GM23338 (cell line): ENCODE measurements at regions not wholly inside any gene's neighbourhood (a gene's known extent, or its start where the extent isn't known, plus 50 kb on each side); places are given as distances from the start of the nearest gene placed in this dataset.

ENCODE experiments used
- ATAC-seq: fragments of 200-7000 bp; cut with Tn5 transposase; 3 replicates; pipeline ENCODE4 v1.9.1; 2020
- DNase-seq: peaks from one replicate; pipeline ENCODE4 v3.0.0-alpha.2; 2015; ENCODE audit warnings: low spot score
- H2AFZ ChIP-seq: fragments of 200-600 bp; sonication (generic); 2 replicates; pipeline ENCODE4 v1.8.0; 2016; ENCODE audit warnings: antibody characterized with exemption, mild to moderate bottlenecking, moderate library complexity
- H3F3A ChIP-seq: fragments of 200-600 bp; sonication (generic); replicated peaks from 2 replicates; pipeline ENCODE4 v1.8.0; 2017; ENCODE audit warnings: antibody characterized with exemption, mixed run types, low read depth
- H3K27ac ChIP-seq: fragments of 200-600 bp; sonication (generic); 2 replicates; pipeline ENCODE4 v1.6.1; 2016; ENCODE audit warnings: low read depth
- H3K27me3 ChIP-seq: fragments of 200-600 bp; sonication (generic); 2 replicates; pipeline ENCODE4 v1.8.0; 2016; ENCODE audit warnings: mild to moderate bottlenecking, mixed run types, moderate library complexity; ENCODE audit not compliant: insufficient read depth
- H3K36me3 ChIP-seq: fragments of 200-600 bp; sonication (generic); 2 replicates; pipeline ENCODE4 v1.8.0; 2016; ENCODE audit warnings: mild to moderate bottlenecking; ENCODE audit not compliant: insufficient read depth
- H3K4me1 ChIP-seq: fragments of 200-600 bp; sonication (generic); 2 replicates; pipeline ENCODE4 v1.8.0; 2016; ENCODE audit warnings: mild to moderate bottlenecking, moderate library complexity; ENCODE audit not compliant: insufficient read depth
- H3K4me2 ChIP-seq: fragments of 200-600 bp; sonication (generic); 2 replicates; pipeline ENCODE4 v1.7.1; 2017; ENCODE audit warnings: mixed run types
- H3K4me3 ChIP-seq: fragments of 200-600 bp; sonication (generic); 2 replicates; pipeline ENCODE4 v1.6.1; 2016; ENCODE audit warnings: mixed run types
- H3K79me2 ChIP-seq: fragments of 200-600 bp; sonication (generic); replicated peaks from 2 replicates; pipeline ENCODE4 v1.8.0; 2017; ENCODE audit warnings: mild to moderate bottlenecking; ENCODE audit not compliant: insufficient read depth
- H3K9me2 ChIP-seq: fragments of 200-600 bp; sonication (generic); 2 replicates; pipeline ENCODE4 v1.8.0; 2017; ENCODE audit not compliant: insufficient read depth
- H4K20me1 ChIP-seq: fragments of 200-600 bp; sonication (generic); replicated peaks from 2 replicates; pipeline ENCODE4 v1.8.0; 2017; ENCODE audit warnings: mild to moderate bottlenecking; ENCODE audit not compliant: insufficient read depth
- H3K27ac Mint-ChIP-seq: 2 replicates; pipeline ENCODE4 v1.8.0; 2020; ENCODE audit warnings: inconsistent platforms, mild to moderate bottlenecking, moderate library complexity, mixed read lengths
- H3K27me3 Mint-ChIP-seq: 3 replicates; pipeline ENCODE4 v1.8.0; 2022; ENCODE audit warnings: low read depth, mild to moderate bottlenecking, moderate library complexity, mixed read lengths, inconsistent platforms; ENCODE audit not compliant: insufficient read depth, poor library complexity
- H3K36me3 Mint-ChIP-seq: 3 replicates; pipeline ENCODE4 v1.8.0; 2021; ENCODE audit warnings: low read depth, mild to moderate bottlenecking, inconsistent platforms, moderate library complexity, mixed read lengths
- H3K4me1 Mint-ChIP-seq: 3 replicates; pipeline ENCODE4 v1.8.0; 2020; ENCODE audit warnings: mild to moderate bottlenecking, inconsistent platforms, mixed read lengths
- H3K4me3 Mint-ChIP-seq: 3 replicates; pipeline ENCODE4 v1.8.0; 2021; ENCODE audit warnings: moderate library complexity, mild to moderate bottlenecking, inconsistent platforms, mixed read lengths
- H3K9me3 Mint-ChIP-seq: 3 replicates; pipeline ENCODE4 v1.8.0; 2020; ENCODE audit warnings: moderate library complexity, mild to moderate bottlenecking, inconsistent platforms, mixed read lengths
- CREB1 ChIP-seq: fragments of 250-450 bp; sonication (Bioruptor Pico); IDR thresholded peaks from 2 replicates; pipeline ENCODE4 v1.5.0; 2020; ENCODE audit warnings: low read depth, mild to moderate bottlenecking, moderate library complexity
- CTCF ChIP-seq, 2 experiments: fragments of 200-600 bp in 1 of 2; sonication (generic) in 1 of 2; conservative IDR thresholded peaks; 2 replicates each; pipeline versions ENCODE4 v1.5.1 to v1.6.1; 2016 to 2017; ENCODE audit warnings: antibody characterized with exemption in 2 of 2, low read depth in 2 of 2, mild to moderate bottlenecking in 2 of 2, moderate library complexity in 1 of 2
- EZH2phosphoT487 ChIP-seq: fragments of 200-600 bp; sonication (generic); IDR thresholded peaks from one replicate; pipeline ENCODE4 v1.8.1; 2018; ENCODE audit warnings: antibody characterized with exemption; ENCODE audit not compliant: unreplicated experiment
- JUNB ChIP-seq: IDR thresholded peaks from one replicate; pipeline ENCODE4 v1.6.1; 2016; ENCODE audit warnings: antibody characterized with exemption; ENCODE audit not compliant: unreplicated experiment
- STAT1 ChIP-seq: IDR thresholded peaks from one replicate; pipeline ENCODE4 v1.6.1; 2016; ENCODE audit warnings: antibody characterized with exemption; ENCODE audit not compliant: unreplicated experiment
- ZNF114 ChIP-seq: fragments of 250-450 bp; sonication (Bioruptor Pico); IDR thresholded peaks from 2 replicates; pipeline ENCODE4 v1.5.0; 2020; ENCODE audit warnings: mild to moderate bottlenecking, moderate library complexity
- ZNF331 ChIP-seq: fragments of 250-450 bp; sonication (Bioruptor Pico); IDR thresholded peaks from 2 replicates; pipeline ENCODE4 v1.5.0; 2020; ENCODE audit warnings: low read depth, mild to moderate bottlenecking, moderate library complexity
- ZNF462 ChIP-seq: fragments of 250-450 bp; sonication (Bioruptor Pico); IDR thresholded peaks from 2 replicates; pipeline ENCODE4 v1.5.0; 2020; ENCODE audit warnings: mild to moderate bottlenecking, moderate library complexity
- TF ChIP-seq, protein P1 (sequence below): IDR thresholded peaks from 2 replicates; pipeline ENCODE4 v1.6.1; 2016; ENCODE audit warnings: antibody characterized with exemption

- no peak for TF ChIP-seq ZNF462 (CRISPR knock-in tag)
- TF ChIP-seq ZNF114 (CRISPR knock-in tag) = no peak
- no peak for TF ChIP-seq JUNB
These were observed 56.5 kb upstream of the TENT5A start (continued) for GRCh38 chr6:81808851-81809570.

- Histone ChIP-seq H3K4me3 (no peak overlapping the region), H3K79me2 (no peaks in the 10 kb centered on the region), H3F3A (no peaks in the 10 kb centered on the region), H3K27me3 (no peaks in the 10 kb centered on the region), H3K4me1 (no peaks in the 10 kb centered on the region), H3K4me2 (no peak overlapping the region), H4K20me1 (no peaks in the 10 kb centered on the region), H3K27ac (no peak overlapping the region), H3K9me2 (0 out of 2 replicates have a peak, but pooled peaks cover 4% of the 10 kb centered on the region), H3K36me3 (no peaks in the 10 kb centered on the region), H2AFZ (0 out of 2 replicates have a peak overlapping the region, but pooled peaks have one; percentile 11)
- no peaks in the 10 kb centered on the region for H3K36me3 Mint-ChIP-seq
- ATAC-seq = no peak
- DNase-seq = no peak
- no peaks in the 10 kb centered on the region for H3K27me3 Mint-ChIP-seq
- H3K4me1 Mint-ChIP-seq = no peaks in the 10 kb centered on the region; the same call in 2 of the 3 replicates
- no peaks in the 10 kb centered on the region for H3K9me3 Mint-ChIP-seq
- H3K27ac Mint-ChIP-seq = no peak overlapping the region
- H3K4me3 Mint-ChIP-seq = no peak overlapping the region
- TF ChIP-seq STAT1 (no peak), EZH2phosphoT487 (no peak), CREB1 (CRISPR knock-in tag) (no peak), CTCF (conservative IDR thresholded peaks at IDR 0.05; ENCODE audit: low read depth in 2 of 2) (no peak), ZNF331 (CRISPR knock-in tag) (no peak)
- TF ChIP-seq, protein P1, sequence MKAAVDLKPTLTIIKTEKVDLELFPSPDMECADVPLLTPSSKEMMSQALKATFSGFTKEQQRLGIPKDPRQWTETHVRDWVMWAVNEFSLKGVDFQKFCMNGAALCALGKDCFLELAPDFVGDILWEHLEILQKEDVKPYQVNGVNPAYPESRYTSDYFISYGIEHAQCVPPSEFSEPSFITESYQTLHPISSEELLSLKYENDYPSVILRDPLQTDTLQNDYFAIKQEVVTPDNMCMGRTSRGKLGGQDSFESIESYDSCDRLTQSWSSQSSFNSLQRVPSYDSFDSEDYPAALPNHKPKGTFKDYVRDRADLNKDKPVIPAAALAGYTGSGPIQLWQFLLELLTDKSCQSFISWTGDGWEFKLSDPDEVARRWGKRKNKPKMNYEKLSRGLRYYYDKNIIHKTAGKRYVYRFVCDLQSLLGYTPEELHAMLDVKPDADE = no peak
These were observed 54.5 kb upstream of the TENT5A start for GRCh38 chr6:81806793-81807565.
